ENCODE measurements at regions not wholly inside any gene's neighbourhood (a gene's known extent, or its start where the extent isn't known, plus 50 kb on each side); places are given as distances from the start of the nearest gene placed in this dataset.

GRCh38 chr2:81196933-81197628 is 892.5 kb upstream of the LRRTM1 start:
- no peak for DNase-seq (ENCODE audit: low spot score)

GRCh38 chr2:81196383-81196851 is 891.9 kb upstream of the LRRTM1 start:
- no peak for DNase-seq (ENCODE audit: low spot score)

- DNase-seq (ENCODE audit: low spot score) = no peak
Observed at GRCh38 chr2:81195774-81196382, 891.3 kb upstream of the LRRTM1 start.

- DNase-seq (ENCODE audit: low spot score) = no peak
Observed at GRCh38 chr2:81195017-81195773, 890.6 kb upstream of the LRRTM1 start.

GRCh38 chr2:81194581-81194980 is 890.0 kb upstream of the LRRTM1 start:
- no peak for DNase-seq (ENCODE audit: low spot score)

GRCh38 chr2:81194176-81194575 is 889.6 kb upstream of the LRRTM1 start:
- DNase-seq (ENCODE audit: low spot score) = no peak

- no peak for DNase-seq (ENCODE audit: low spot score)
Observed at GRCh38 chr2:81181845-81182244, 877.3 kb upstream of the LRRTM1 start.

- DNase-seq (ENCODE audit: low spot score) = no peak
Observed at GRCh38 chr2:81171447-81171846, 866.9 kb upstream of the LRRTM1 start.

GRCh38 chr2:81163583-81163982 is 859.0 kb upstream of the LRRTM1 start:
- DNase-seq (ENCODE audit: low spot score) = no peak

GRCh38 chr2:81158505-81158904 is 854.0 kb upstream of the LRRTM1 start:
- DNase-seq (ENCODE audit: low spot score) = no peak

- no peak for DNase-seq (ENCODE audit: low spot score)
Observed at GRCh38 chr2:81148323-81148722, 843.8 kb upstream of the LRRTM1 start.

GRCh38 chr2:81136296-81136695 is 831.7 kb upstream of the LRRTM1 start:
- no peak for DNase-seq (ENCODE audit: low spot score)

GRCh38 chr2:81097361-81097760 is 792.8 kb upstream of the LRRTM1 start:
- DNase-seq (ENCODE audit: low spot score) = no peak

GRCh38 chr2:81093031-81093430 is 788.5 kb upstream of the LRRTM1 start:
- DNase-seq (ENCODE audit: low spot score) = no peak

- DNase-seq (ENCODE audit: low spot score) = no peak
Observed at GRCh38 chr2:81087646-81088045, 783.1 kb upstream of the LRRTM1 start.

GRCh38 chr2:81084101-81084500 is 779.5 kb upstream of the LRRTM1 start:
- DNase-seq (ENCODE audit: low spot score) = no peak

- DNase-seq (ENCODE audit: low spot score) = no peak
Observed at GRCh38 chr2:81078631-81079030, 774.1 kb upstream of the LRRTM1 start.

GRCh38 chr2:81078102-81078501 is 773.5 kb upstream of the LRRTM1 start:
- no peak for DNase-seq (ENCODE audit: low spot score)

GRCh38 chr2:81077396-81077795 is 772.8 kb upstream of the LRRTM1 start:
- no peak for DNase-seq (ENCODE audit: low spot score)

GRCh38 chr2:81073412-81073811 is 768.9 kb upstream of the LRRTM1 start:
- no peak for DNase-seq (ENCODE audit: low spot score)

- DNase-seq (ENCODE audit: low spot score) = no peak
Observed at GRCh38 chr2:81068144-81068543, 763.6 kb upstream of the LRRTM1 start.

GRCh38 chr2:81061016-81061415 is 756.5 kb upstream of the LRRTM1 start:
- no peak for DNase-seq (ENCODE audit: low spot score)

GRCh38 chr2:81050580-81051095 is 746.1 kb upstream of the LRRTM1 start:
- no peak for DNase-seq (ENCODE audit: low spot score)
